ENCODE measurements at regions not wholly inside any gene's neighbourhood (a gene's known extent, or its start where the extent isn't known, plus 50 kb on each side); places are given as distances from the start of the nearest gene placed in this dataset.

- no peak for DNase-seq (ENCODE audit: low read depth in 1 of 2, low spot score in 1 of 2)
These were observed 122.2 kb upstream of the PDGFD start for GRCh38 chr11:104286129-104286528.

GRCh38 chr11:104279587-104279986 is 115.6 kb upstream of the PDGFD start:
- DNase-seq (ENCODE audit: low read depth in 1 of 2, low spot score in 1 of 2), result no peak

GRCh38 chr11:104275992-104276391 is 112.0 kb upstream of the PDGFD start:
- DNase-seq (ENCODE audit: low read depth in 1 of 2, low spot score in 1 of 2), result no peak

GRCh38 chr11:104260456-104260855 is 96.5 kb upstream of the PDGFD start:
- no peak for DNase-seq (ENCODE audit: low read depth in 1 of 2, low spot score in 1 of 2)

- DNase-seq (ENCODE audit: low read depth in 1 of 2, low spot score in 1 of 2), result no peak
These were observed 95.2 kb upstream of the PDGFD start for GRCh38 chr11:104259121-104259610.

- DNase-seq (ENCODE audit: low read depth in 1 of 2, low spot score in 1 of 2), result no peak
These were observed 92.6 kb upstream of the PDGFD start for GRCh38 chr11:104256525-104256924.

- DNase-seq (ENCODE audit: low read depth in 1 of 2, low spot score in 1 of 2), result no peak
These were observed 90.4 kb upstream of the PDGFD start for GRCh38 chr11:104254347-104254746.

GRCh38 chr11:104246590-104246989 is 82.6 kb upstream of the PDGFD start:
- DNase-seq (ENCODE audit: low read depth in 1 of 2, low spot score in 1 of 2), result no peak

GRCh38 chr11:104238916-104239315 is 75.0 kb upstream of the PDGFD start:
- no peak for DNase-seq (ENCODE audit: low read depth in 1 of 2, low spot score in 1 of 2)

- DNase-seq (ENCODE audit: low read depth in 1 of 2, low spot score in 1 of 2), result no peak
These were observed 61.1 kb upstream of the PDGFD start for GRCh38 chr11:104225047-104225446.

- no peak for DNase-seq (ENCODE audit: low read depth in 1 of 2, low spot score in 1 of 2)
These were observed 58.5 kb upstream of the PDGFD start for GRCh38 chr11:104222464-104222863.

- no peak for DNase-seq (ENCODE audit: low read depth in 1 of 2, low spot score in 1 of 2)
These were observed 57.5 kb upstream of the PDGFD start for GRCh38 chr11:104221455-104221854.

GRCh38 chr11:104219096-104219495 is 55.1 kb upstream of the PDGFD start:
- no peak for DNase-seq (ENCODE audit: low read depth in 1 of 2, low spot score in 1 of 2)

GRCh38 chr11:104214517-104214916 is 50.6 kb upstream of the PDGFD start:
- DNase-seq (ENCODE audit: low read depth in 1 of 2, low spot score in 1 of 2), result no peak

Data from activated T-helper 1 cell treated with anti-CD3 and anti-CD28 coated beads, Interleukin-2, amount 50 U/mL, for 16 hours (primary cell).